ENCODE measurements at regions not wholly inside any gene's neighbourhood (a gene's known extent, or its start where the extent isn't known, plus 50 kb on each side); places are given as distances from the start of the nearest gene placed in this dataset.

- Histone ChIP-seq H3K4me3 (no peak overlapping the region), H3K79me2 (ENCODE audit: low read depth) (no peaks in the 10 kb centered on the region), H2AFZ (replicated peaks) (no peak overlapping the region), H3F3A (ENCODE audit: low read depth) (no peaks in the 10 kb centered on the region), H3K27ac (no peak overlapping the region), H3K36me3 (no peaks in the 10 kb centered on the region), H3K9me3 (ENCODE audit: low read depth) (no peaks in the 10 kb centered on the region), H4K20me1 (ENCODE audit: low read depth) (no peaks in the 10 kb centered on the region), H3K4me2 (no peak overlapping the region), H3K4me1 (peaks cover 8% of the 10 kb centered on the region), H3K27me3 (no peaks in the 10 kb centered on the region), H3K9ac (no peak overlapping the region)
- TF ChIP-seq EZH2 (IDR thresholded peaks at IDR 0.05): no peak
- no peak for TF ChIP-seq EZH2phosphoT487 (IDR thresholded peaks at IDR 0.05)
- TF ChIP-seq, protein P1, sequence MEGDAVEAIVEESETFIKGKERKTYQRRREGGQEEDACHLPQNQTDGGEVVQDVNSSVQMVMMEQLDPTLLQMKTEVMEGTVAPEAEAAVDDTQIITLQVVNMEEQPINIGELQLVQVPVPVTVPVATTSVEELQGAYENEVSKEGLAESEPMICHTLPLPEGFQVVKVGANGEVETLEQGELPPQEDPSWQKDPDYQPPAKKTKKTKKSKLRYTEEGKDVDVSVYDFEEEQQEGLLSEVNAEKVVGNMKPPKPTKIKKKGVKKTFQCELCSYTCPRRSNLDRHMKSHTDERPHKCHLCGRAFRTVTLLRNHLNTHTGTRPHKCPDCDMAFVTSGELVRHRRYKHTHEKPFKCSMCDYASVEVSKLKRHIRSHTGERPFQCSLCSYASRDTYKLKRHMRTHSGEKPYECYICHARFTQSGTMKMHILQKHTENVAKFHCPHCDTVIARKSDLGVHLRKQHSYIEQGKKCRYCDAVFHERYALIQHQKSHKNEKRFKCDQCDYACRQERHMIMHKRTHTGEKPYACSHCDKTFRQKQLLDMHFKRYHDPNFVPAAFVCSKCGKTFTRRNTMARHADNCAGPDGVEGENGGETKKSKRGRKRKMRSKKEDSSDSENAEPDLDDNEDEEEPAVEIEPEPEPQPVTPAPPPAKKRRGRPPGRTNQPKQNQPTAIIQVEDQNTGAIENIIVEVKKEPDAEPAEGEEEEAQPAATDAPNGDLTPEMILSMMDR (IDR thresholded peaks at IDR 0.05): no peak
- no peak overlapping the region for H3K27ac Mint-ChIP-seq
- no peak overlapping the region for H3K4me3 Mint-ChIP-seq
- H3K27me3 Mint-ChIP-seq (ENCODE audit: insufficient read depth, low read depth): peaks cover 2% of the 10 kb centered on the region
- H3K4me1 Mint-ChIP-seq: peaks cover 6% of the 10 kb centered on the region
- peaks cover 20% of the 10 kb centered on the region for H3K9me3 Mint-ChIP-seq
- no peak for DNase-seq (ENCODE audit: low spot score)
- H3K36me3 Mint-ChIP-seq: no peaks in the 10 kb centered on the region
Observed at GRCh38 chr5:38768412-38769211, 77.2 kb upstream of the OSMR start.

DNA sequence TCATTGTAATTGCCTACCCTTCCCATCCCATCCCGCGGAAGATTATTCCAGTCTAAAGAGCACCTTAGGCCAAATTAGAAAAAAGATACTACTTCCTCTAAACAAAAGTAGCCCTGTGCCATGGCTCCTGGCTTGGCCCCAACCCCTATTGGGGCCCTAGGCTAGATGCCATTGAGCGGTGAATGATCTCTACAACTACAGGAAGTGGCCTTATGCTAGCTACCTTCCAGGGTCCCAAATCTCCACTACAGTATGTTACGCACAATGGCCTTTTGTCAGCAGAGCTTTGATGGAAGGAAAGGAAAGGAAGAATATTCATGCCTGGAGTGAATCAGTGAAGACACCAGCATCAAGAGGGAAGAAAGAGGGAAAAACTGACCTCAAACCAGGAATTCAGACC is 73.3 kb upstream of the OSMR start:
- Histone ChIP-seq H3K4me1 (peaks cover 8% of the 10 kb centered on the region), H3K79me2 (ENCODE audit: low read depth) (no peaks in the 10 kb centered on the region), H3K4me2 (no peak overlapping the region), H3K27me3 (no peaks in the 10 kb centered on the region), H3K27ac (no peak overlapping the region), H3K9ac (no peak overlapping the region), H3K4me3 (no peak overlapping the region), H2AFZ (replicated peaks) (no peak overlapping the region), H3K36me3 (no peaks in the 10 kb centered on the region), H3K9me3 (ENCODE audit: low read depth) (no peaks in the 10 kb centered on the region), H4K20me1 (ENCODE audit: low read depth) (no peaks in the 10 kb centered on the region), H3F3A (ENCODE audit: low read depth) (no peaks in the 10 kb centered on the region)
- Mint-ChIP-seq H3K4me3 (no peak overlapping the region), H3K27ac (no peak overlapping the region), H3K9me3 (peaks cover 3% of the 10 kb centered on the region), H3K27me3 (ENCODE audit: insufficient read depth, low read depth) (peaks cover 3% of the 10 kb centered on the region), H3K4me1 (peaks cover 6% of the 10 kb centered on the region), H3K36me3 (no peaks in the 10 kb centered on the region)
- no peak for DNase-seq (ENCODE audit: low spot score)
- TF ChIP-seq, protein P1 (IDR thresholded peaks at IDR 0.05): no peak
- TF ChIP-seq EZH2 (IDR thresholded peaks at IDR 0.05) (no peak), EZH2phosphoT487 (IDR thresholded peaks at IDR 0.05) (no peak)

- no peak overlapping the region for H3K4me3 ChIP-seq
- H4K20me1 ChIP-seq (ENCODE audit: low read depth): no peaks in the 10 kb centered on the region
- H3K79me2 ChIP-seq (ENCODE audit: low read depth): no peaks in the 10 kb centered on the region
- Mint-ChIP-seq H3K4me1 (peaks cover 6% of the 10 kb centered on the region), H3K27ac (no peak overlapping the region), H3K4me3 (no peak overlapping the region), H3K9me3 (peaks cover 2% of the 10 kb centered on the region), H3K27me3 (ENCODE audit: insufficient read depth, low read depth) (peaks cover 3% of the 10 kb centered on the region), H3K36me3 (no peaks in the 10 kb centered on the region)
- no peaks in the 10 kb centered on the region for H3K27me3 ChIP-seq
- H3K4me2 ChIP-seq: no peak overlapping the region
- H3K9me3 ChIP-seq (ENCODE audit: low read depth): no peaks in the 10 kb centered on the region
- H3K36me3 ChIP-seq: no peaks in the 10 kb centered on the region
- no peak overlapping the region for H3K9ac ChIP-seq
- no peak overlapping the region for H2AFZ ChIP-seq (replicated peaks)
- no peak for TF ChIP-seq EZH2 (IDR thresholded peaks at IDR 0.05)
- TF ChIP-seq, protein P1 (IDR thresholded peaks at IDR 0.05): no peak
- TF ChIP-seq EZH2phosphoT487 (IDR thresholded peaks at IDR 0.05): no peak
- peaks cover 8% of the 10 kb centered on the region for H3K4me1 ChIP-seq
- no peaks in the 10 kb centered on the region for H3F3A ChIP-seq (ENCODE audit: low read depth)
- no peak for DNase-seq (ENCODE audit: low spot score)
- no peak overlapping the region for H3K27ac ChIP-seq
Observed at GRCh38 chr5:38775218-38775840, 70.5 kb upstream of the OSMR start.

Measured in neural progenitor cell (in vitro differentiated cells).